ENCODE measurements at regions not wholly inside any gene's neighbourhood (a gene's known extent, or its start where the extent isn't known, plus 50 kb on each side); places are given as distances from the start of the nearest gene placed in this dataset.

- TF ChIP-seq ETS1 (IDR thresholded peaks at IDR 0.05) (no peak), ZNF331 (CRISPR knock-in tag; IDR thresholded peaks at IDR 0.05; ENCODE audit: low read depth) (no peak), EZH2 (IDR thresholded peaks at IDR 0.05; ENCODE audit: low read depth, unreplicated experiment) (no peak), EZH2phosphoT487 (IDR thresholded peaks at IDR 0.05; ENCODE audit: unreplicated experiment) (no peak), CREB1 (CRISPR knock-in tag; IDR thresholded peaks at IDR 0.05; ENCODE audit: low read depth) (no peak), ZNF114 (CRISPR knock-in tag; IDR thresholded peaks at IDR 0.05) (no peak), POLR2AphosphoS5 (IDR thresholded peaks at IDR 0.05; ENCODE audit: low read depth) (no peak), REST (IDR thresholded peaks at IDR 0.05; ENCODE audit: unreplicated experiment) (no peak)
Measured at GRCh38 chr1:143721024-143721373, 250.8 kb downstream of the FAM72C start (continued).

- no peak overlapping the region for H2AFZ ChIP-seq
- no peaks in the 10 kb centered on the region for H3F3A ChIP-seq (replicated peaks; ENCODE audit: low read depth)
- Mint-ChIP-seq H3K36me3 (ENCODE audit: low read depth) (no peaks in the 10 kb centered on the region), H3K27me3 (ENCODE audit: insufficient read depth, low read depth, poor library complexity) (peaks cover 7% of the 10 kb centered on the region), H3K27ac (peak overlapping the region; percentile 100), H3K4me3 (peak overlapping the region; percentile 71), H3K9me3 (no peaks in the 10 kb centered on the region), H3K4me1 (peaks cover 11% of the 10 kb centered on the region; the same call in 2 of the 3 replicates)
- no peaks in the 10 kb centered on the region; the same call in 1 of the 2 replicates for H3K4me1 ChIP-seq (ENCODE audit: insufficient read depth)
- H3K27ac ChIP-seq (ENCODE audit: low read depth), result no peak overlapping the region
- DNase-seq (ENCODE audit: low spot score), result peak; percentile 74
- peak; percentile 86 for TF ChIP-seq CREB1 (CRISPR knock-in tag; IDR thresholded peaks at IDR 0.05; ENCODE audit: low read depth)
- TF ChIP-seq POLR2AphosphoS5 (IDR thresholded peaks at IDR 0.05; ENCODE audit: low read depth), result peak; percentile 78
- TF ChIP-seq STAT1 (IDR thresholded peaks at IDR 0.05; ENCODE audit: unreplicated experiment), result no peak
- no peaks in the 10 kb centered on the region for H3K36me3 ChIP-seq (ENCODE audit: insufficient read depth)
- H4K20me1 ChIP-seq (replicated peaks; ENCODE audit: insufficient read depth), result no peaks in the 10 kb centered on the region
- H3K9me2 ChIP-seq (ENCODE audit: insufficient read depth), result no peaks in the 10 kb centered on the region
- ATAC-seq, result peak; percentile 91
- H3K4me2 ChIP-seq, result peak overlapping the region; percentile 73
- H3K4me3 ChIP-seq, result peak overlapping the region; percentile 46; the same call in 1 of the 2 replicates
- no peaks in the 10 kb centered on the region for H3K27me3 ChIP-seq (ENCODE audit: insufficient read depth)
- H3K79me2 ChIP-seq (replicated peaks; ENCODE audit: insufficient read depth), result no peaks in the 10 kb centered on the region
Measured at GRCh38 chr1:143720087-143721023, 251.4 kb downstream of the FAM72C start.

Data from GM23338 (cell line).